SIG-M5 (cell line): ENCODE measurements at regions not wholly inside any gene's neighbourhood (a gene's known extent, or its start where the extent isn't known, plus 50 kb on each side); places are given as distances from the start of the nearest gene placed in this dataset.
A peak's percentile ranks its signal among the peaks of the same experiment; 100 is the strongest.
"Not testable (repeated sequence)": the region's sequence is repeated elsewhere in the genome, so short reads cannot be mapped to it uniquely, and the experiment has no call there.

Experiments
- DNase-seq: peaks from one replicate; lab custom pipeline; 2025; lab: John Stamatoyannopoulos, UW

GRCh38 chr21:28419811-28420210 is 572.9 kb downstream of the LTN1 start:
- DNase-seq = no peak

- no peak for DNase-seq
These were observed 573.8 kb downstream of the LTN1 start for GRCh38 chr21:28418726-28419514.

GRCh38 chr21:28410256-28410655 is 582.4 kb downstream of the LTN1 start:
- DNase-seq = peak; percentile 35

GRCh38 chr21:28402616-28402989 is 590.1 kb downstream of the LTN1 start:
- DNase-seq = no peak

GRCh38 chr21:28397040-28397439 is 595.6 kb downstream of the LTN1 start:
- DNase-seq = no peak

- no peak for DNase-seq
These were observed 596.3 kb downstream of the LTN1 start for GRCh38 chr21:28396421-28396820.

GRCh38 chr21:28393279-28393678 is 599.4 kb downstream of the LTN1 start:
- DNase-seq = no peak

GRCh38 chr21:28391938-28392849 is 600.5 kb downstream of the LTN1 start:
- no peak for DNase-seq

GRCh38 chr21:28387220-28387619 is 605.5 kb downstream of the LTN1 start:
- no peak for DNase-seq

- no peak for DNase-seq
These were observed 606.8 kb downstream of the LTN1 start for GRCh38 chr21:28385845-28386244.

GRCh38 chr21:28381000-28381745 is 611.5 kb downstream of the LTN1 start:
- DNase-seq = not testable (repeated sequence)

GRCh38 chr21:28380241-28380640 is 612.4 kb downstream of the LTN1 start:
- no peak for DNase-seq

GRCh38 chr21:28378026-28378425 is 614.7 kb downstream of the LTN1 start:
- no peak for DNase-seq

GRCh38 chr21:28375708-28376385 is 616.8 kb downstream of the LTN1 start:
- no peak for DNase-seq

- DNase-seq = no peak
These were observed 617.8 kb downstream of the LTN1 start for GRCh38 chr21:28374881-28375280.

- DNase-seq = no peak
These were observed 621.0 kb downstream of the LTN1 start for GRCh38 chr21:28371713-28372112.

GRCh38 chr21:28359300-28359699 is 633.4 kb downstream of the LTN1 start:
- DNase-seq = no peak

GRCh38 chr21:28358702-28359101 is 634.0 kb downstream of the LTN1 start:
- no peak for DNase-seq

GRCh38 chr21:28358170-28358569 is 634.5 kb downstream of the LTN1 start:
- DNase-seq = no peak

- DNase-seq = no peak
These were observed 634.9 kb downstream of the LTN1 start for GRCh38 chr21:28357743-28358142.

GRCh38 chr21:28356422-28356821 is 636.3 kb downstream of the LTN1 start:
- DNase-seq = no peak

GRCh38 chr21:28345934-28346333 is 646.7 kb downstream of the LTN1 start:
- no peak for DNase-seq
